ENCODE measurements at regions not wholly inside any gene's neighbourhood (a gene's known extent, or its start where the extent isn't known, plus 50 kb on each side); places are given as distances from the start of the nearest gene placed in this dataset.

DNA sequence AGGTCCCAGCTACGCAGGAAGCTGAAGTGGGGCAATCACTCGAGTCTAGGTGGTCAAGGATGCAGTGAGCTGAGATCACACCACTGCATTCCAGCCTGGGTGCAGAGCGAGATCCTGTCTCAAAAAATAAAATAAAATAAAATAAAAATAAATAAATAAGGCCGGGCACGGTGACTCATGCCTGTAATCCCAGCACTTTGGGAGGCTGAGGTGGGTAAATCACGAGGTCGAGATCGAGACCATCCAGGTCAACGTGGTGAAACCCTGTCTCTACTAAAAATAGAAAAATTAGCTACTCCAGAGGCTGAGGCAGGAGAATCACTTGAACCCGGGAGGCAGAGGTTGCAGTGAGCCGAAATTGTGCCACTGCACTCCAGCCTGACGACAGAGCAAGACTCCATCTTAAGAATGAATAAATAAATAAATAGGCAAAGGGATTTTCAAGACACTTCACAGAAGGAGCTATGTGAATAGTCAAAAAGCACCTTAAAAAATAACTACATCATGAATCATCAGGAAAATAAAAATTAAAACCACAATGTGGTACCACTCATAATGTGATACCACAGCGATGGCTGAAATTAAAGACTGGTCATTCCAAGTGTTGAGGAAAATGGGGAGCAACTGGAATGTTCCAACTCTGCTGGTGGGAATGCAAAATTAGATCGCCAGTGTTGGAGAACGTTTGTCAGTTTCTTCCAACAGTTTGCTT, 92.9 kb upstream of the TBX3 start:
- DNase-seq = no peak

DNA sequence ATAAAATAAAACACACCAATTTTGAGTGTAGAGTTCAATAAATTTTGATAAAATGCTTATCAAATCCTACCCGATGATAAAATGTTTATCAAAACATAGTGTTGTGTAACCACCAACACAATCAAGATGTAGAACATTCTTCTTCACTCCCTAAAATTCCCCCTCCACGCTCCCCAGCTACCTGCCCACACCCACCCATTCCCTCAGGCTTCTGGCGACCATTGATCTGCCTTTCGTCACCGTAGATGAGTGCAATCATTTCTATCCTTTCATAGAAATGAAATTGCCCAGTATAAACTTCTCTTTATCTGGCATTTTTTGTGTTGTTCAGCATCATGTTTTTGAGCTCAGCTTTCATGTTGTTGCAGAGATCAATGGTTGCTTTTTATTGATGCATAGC, 90.7 kb upstream of the TBX3 start:
- DNase-seq = no peak

DNA sequence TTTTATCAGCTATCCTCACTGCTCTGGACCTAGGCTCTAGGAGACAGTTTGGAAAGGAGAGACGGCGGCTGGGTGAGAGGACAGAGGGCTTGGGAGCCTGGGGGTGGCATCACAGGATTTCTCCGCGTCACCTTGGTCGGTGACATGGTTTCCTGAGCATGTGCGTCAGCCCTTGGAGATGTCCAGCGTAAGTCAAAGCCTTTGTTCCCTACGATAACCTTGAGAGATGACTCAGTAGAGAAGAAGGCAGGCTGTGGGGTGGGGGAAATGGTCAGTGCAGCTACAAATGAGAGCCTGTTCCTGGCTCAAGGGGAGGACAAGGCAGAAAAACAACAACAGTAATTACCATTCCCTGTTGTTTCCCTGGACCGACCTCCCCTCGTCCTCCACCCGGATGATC, 90.2 kb upstream of the TBX3 start:
- DNase-seq = no peak

DNA sequence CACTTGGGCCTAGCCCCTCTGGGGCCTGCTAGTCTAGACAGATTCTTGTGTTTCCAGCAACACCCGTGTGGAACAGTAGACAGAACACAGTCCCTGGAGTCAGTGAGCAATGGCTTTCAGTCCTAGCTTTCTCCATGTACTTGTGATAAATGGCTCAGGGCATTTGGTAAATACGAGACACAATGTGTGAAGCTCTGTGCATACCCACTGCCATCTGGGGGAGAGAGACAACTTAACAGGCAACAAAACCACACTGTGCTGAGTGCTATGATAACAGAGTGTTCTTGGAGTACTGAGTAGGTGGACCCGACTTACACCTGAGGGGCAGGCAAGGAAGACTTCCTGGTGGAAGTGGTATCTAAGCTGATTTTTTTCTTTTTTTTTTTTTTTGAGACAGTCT, 86.3 kb upstream of the TBX3 start:
- DNase-seq = no peak

DNA sequence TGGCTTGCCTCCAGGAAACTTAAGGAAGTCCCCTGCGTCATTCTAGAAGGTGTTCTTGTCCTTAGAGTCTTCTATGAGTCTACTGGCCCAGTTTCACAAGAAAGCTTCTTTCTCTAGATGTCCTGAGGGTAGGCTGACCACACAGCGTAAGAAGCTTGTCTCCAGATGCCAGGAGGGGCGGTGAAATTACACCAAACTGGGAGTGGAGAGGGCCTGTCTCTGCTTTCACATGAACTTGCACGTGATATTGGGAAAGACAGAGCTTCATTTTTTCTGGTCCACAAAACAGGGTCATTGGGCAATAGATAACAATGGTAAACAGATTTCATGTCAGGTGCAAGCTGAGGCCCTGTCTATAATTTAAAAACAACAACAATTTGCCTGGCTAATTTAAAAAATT, 85.7 kb upstream of the TBX3 start:
- no peak for DNase-seq

DNA sequence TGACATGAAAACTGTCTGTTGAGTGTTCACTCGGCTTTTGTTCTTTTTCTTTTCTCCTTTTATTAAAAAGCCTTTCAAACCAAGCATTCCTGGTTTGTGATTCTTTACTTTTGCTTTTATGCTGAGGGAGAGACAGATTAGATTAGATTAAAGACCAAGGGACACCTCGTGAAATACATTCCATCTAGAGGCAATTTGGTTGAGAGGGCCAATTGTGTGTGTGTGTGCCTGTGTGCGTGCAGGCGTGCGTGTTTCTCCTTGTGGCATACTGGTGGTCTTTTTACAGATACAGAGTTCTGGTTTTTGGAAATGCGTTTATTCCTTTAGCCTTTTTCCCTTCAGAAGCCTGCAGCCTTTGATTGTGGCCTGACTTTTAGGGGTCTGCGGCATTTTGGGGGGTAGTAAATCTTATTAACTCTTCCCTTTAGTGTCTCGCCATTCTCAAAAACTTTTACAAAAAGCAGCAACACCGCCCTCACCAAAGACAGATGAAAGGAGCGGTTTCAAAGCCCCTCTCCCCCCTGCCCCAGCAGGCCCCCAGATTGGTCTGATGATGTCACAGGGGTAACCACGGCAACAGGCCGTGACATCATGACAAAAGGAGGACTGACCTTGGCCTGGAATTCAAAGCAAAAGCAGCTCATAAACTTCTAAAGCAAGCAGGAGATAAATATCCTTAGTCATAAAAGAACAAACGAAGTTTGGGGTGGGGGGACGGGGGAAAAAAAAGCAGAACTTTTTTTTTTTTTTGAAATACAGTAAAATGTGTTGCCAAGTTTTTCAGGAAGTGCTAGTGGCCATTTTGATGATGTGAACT, 84.1 kb upstream of the TBX3 start:
- DNase-seq = no peak

DNA sequence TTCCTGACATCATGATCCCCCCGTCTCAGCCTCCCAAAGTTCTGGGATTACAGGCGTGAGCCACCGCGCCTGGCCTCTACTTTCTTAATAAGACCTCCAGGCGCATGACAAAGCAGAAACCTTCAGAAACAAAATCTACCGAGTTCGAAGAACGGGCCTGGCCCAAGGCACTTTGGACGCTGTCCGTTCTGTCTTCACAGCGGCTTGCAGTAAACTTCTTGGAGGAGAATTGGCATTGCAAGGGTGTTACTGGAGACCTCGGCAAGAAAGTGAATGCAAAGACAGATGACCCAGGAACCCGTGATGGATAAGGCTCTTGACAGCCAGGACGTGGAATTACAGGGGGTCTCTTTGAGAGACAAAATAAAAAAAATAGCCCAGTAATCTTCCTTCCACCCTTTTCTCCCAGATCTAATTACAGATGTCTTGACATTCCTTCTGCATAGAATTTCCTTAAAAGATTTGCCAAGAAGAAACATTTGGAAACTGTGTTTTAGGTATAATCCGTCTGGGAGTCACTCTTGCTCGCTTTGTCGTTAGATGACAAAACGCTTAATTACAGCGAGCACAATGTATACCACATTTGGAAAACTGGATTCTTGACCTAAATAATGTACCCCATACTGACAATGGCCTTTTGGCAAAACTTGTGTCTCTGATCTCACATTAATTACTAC, 83.2 kb upstream of the TBX3 start:
- DNase-seq = no peak

DNA sequence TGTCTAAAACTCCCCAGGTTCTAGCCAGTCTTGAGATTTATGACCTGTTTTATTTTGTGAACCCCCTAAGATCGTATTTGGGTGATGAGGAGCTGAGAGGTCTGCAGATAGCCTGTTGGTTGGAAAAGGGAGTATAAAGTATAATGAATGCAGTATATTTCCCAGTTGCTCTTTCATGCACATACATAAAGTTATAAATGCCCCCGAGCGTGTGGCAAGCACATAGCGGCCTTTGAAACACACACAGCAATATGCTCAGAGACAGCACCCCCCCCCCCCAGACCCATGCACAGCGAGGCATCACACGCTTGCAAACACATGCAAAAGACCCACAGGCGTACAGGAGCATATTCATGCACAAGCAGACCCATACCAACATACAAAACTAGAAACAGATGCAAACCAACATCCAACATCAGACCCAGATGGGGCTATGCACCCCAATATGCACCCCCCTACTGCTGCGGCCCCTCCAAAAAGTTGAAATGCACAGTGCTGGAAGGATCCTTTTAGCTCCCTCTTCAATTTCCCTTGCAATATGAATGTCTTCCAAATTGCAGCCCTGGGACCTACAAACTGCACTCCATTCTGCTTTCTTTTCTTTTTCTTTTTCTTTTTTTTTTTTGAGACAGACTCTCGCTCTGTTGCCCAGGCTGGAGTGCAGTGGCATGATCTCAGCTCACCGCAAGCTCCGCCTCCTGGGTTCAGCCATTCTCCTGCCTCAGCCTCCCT, 82.2 kb upstream of the TBX3 start:
- no peak for DNase-seq

DNA sequence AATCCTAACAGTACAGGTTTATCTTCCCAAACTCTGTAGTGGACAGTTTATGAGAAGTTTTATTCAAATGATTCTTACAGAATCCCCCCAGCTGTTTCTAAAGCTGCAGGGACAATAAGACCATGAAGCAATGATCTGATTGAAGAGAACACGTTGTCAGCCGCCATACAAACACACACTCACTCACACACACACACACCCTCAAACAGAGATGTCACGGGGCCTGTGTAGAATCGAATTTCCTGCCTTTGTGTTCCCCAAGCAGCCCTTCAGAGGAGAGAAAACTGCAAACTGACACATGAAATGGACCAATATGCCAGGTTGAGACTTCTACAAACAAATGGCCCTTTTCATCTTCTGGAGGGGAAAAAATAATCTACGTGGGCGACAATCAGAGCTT, 80.5 kb upstream of the TBX3 start:
- DNase-seq = no peak

DNA sequence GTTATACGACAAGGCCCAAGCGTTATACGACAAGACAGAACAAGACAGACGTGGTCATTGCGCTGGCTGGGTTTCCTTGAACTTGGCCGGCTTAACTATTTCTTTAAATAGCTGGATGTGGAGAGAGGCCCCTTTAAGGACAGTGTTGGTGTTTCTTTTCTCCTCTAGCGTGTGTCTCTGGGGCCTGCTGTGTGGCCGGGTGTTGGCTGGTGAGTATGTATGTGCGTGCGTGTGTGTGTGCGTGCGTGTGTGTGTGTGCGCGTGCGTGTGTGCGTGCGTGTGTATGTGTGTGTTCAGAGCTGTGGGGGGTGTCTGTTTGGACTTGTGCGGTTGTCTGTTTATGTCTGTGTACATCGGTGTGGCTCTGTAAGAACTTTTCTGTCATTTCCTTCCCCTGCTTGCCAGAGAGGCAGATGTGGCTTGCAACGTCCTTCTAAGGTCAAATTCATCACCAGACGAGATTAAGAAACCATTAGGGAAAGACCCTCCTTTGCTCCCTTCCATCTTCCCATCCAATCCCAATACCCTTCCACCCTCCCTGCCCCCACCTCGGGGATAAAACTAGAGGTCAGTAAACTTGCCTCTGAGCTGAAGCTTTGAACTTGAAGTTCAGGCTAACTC, 78.6 kb upstream of the TBX3 start:
- DNase-seq = no peak

DNA sequence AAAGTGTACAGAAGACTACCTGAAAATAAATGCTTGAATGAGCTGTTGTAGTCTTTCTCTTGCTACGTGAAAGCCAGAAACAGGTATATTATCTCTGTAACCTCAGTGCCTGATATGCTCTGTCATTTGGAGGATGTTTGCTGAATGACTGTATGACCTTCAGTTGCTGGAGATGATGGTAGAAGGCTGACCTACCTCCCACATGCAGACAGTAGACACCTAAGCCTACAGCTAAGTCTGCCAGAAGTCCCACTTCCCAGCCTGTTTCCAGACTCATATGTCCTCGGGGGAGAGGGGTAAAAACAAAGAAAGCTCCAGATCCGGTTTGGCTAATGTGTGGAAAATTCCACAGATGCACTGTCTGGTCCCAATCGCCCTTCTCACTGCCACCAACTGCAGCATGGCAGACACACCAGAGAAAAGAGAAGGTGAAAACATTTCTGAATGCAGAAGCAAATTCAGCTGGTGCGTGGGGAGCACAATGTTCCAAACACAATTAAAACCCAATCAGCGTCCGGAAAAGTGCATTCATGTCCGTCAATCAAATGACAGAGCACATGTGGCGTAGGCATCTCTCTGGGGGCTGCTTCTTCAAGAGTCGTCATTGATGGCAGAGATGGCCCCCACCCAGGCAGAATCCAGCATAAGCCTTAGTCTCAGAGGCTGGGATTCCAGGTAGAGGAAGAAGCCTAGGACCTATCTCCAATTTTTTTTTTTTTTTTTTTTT, 76.3 kb upstream of the TBX3 start:
- no peak for DNase-seq

DNA sequence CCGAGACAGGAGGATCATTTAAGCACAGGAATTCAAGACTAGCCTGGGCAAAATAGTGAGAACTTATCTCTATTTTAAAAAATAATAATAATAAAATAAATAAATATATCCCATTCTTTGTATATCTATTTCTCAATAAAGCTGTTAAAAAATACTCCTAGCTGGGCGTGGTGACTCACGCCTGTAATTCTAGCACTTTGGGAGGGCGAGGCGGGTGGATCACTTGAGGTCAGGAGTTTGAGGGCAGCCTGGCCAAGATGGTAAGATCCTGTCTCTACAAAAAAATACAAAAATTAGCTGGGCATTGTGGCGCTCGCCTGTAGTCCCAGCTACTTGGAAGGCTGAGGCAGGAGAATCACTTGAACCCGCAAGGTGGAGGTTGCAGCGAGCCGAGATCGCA, 75.7 kb upstream of the TBX3 start:
- no peak for DNase-seq

DNA sequence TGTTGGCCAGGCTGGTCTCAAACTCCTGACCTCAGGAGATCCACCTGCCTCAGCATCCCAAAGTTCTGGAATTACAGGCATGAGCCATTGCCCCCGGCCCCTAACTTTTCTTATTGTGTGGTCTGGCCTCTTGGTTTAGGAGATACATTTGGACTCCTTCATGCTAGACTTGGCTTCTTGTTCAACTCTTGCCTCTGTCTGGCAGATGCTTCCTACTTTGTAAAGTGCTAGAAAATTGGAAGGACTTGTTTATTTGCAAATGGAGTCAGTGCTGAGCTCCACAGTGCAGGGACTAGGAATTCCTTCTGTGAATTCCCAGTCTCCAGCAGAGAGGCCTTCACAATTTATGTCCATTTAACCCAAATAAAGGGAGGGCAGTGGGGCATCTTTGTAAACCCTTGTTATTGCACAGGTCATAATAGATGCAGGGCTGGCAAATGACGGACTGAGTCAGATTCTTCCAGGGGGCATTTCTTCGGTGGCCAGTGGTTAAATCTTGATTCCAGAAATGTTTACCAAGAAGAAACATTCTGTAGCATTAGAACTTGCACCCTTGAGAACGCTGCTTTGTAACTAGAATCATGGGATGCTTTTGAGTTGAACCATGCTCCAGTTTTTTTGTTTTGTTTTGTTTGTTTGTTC, 73.8 kb upstream of the TBX3 start:
- DNase-seq = no peak

DNA sequence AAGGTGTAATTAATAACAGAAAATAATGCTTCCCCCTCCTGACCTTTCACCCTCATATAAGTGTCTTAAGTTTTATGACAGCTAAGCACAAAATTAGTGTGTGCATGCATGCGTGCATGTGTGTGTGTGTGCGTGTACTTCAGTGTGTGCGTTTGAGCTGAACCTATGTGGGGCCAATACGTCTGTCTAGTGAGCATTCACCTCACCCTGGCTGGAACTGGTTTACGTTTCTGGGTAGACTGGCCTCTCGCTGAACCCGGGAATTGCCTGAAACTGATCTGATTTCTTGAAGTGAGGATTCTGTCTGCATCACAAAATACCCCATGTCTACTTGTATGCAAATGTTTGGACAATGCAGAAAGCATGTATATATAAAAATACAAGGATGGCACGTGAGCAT, 68.2 kb upstream of the TBX3 start:
- DNase-seq = no peak

DNA sequence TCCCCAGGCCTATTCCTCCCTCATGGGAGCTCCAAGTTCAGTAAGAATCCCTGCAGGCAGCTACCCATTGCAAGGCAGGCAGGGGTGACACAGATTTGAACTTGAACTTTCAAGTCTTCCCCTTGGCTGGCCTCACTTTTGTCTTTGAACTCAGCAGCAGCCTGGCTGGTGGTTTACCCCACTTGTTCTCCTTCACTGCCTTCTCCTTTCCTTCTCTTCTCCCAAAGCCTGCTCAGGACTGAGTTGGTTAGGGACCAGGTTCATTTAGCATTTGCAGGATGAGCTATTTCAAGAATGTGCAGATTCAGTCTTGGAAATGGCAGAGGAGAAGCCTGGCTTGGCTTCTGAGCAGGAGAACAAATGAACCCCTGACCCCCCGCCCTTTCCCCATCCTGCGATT, 67.7 kb upstream of the TBX3 start:
- DNase-seq = no peak

DNA sequence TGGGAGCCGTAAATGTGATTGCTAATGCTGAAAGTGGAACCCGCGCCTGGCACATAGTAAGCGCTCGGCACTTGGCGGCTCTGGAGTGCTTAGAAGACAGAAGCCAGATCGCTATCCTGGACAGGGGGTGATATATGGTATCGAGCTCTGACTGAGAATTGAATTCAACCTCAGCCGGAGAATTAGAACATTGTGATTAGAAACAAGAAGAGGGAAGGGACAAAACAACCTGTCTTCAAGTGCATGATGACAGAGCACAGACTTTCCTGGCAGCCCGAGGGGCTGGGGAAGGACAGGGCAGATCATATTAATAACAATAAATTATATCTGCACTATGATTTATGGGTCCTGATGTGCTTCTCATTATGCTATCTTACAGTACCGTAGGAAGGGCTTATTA, 66.9 kb upstream of the TBX3 start:
- DNase-seq = no peak

DNA sequence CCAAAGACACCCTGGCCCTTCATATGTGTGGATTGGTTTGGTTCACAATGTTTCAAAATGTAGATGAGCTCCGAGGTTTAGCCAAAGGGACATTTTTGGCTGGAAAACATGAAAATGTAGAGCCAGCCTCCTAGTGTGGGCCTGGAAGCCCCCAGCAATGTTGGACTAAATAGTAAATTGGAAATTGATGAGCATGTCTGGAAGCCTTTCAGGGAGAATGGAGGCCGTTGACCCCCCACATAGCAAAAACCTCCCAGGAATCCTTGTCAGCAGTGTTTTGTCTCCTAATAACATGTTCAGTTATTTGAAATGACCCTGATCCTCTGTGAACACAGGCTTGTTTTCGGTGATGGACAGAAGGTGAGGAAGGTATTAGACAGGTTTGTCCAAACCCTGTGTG, 65.1 kb upstream of the TBX3 start:
- no peak for DNase-seq

DNA sequence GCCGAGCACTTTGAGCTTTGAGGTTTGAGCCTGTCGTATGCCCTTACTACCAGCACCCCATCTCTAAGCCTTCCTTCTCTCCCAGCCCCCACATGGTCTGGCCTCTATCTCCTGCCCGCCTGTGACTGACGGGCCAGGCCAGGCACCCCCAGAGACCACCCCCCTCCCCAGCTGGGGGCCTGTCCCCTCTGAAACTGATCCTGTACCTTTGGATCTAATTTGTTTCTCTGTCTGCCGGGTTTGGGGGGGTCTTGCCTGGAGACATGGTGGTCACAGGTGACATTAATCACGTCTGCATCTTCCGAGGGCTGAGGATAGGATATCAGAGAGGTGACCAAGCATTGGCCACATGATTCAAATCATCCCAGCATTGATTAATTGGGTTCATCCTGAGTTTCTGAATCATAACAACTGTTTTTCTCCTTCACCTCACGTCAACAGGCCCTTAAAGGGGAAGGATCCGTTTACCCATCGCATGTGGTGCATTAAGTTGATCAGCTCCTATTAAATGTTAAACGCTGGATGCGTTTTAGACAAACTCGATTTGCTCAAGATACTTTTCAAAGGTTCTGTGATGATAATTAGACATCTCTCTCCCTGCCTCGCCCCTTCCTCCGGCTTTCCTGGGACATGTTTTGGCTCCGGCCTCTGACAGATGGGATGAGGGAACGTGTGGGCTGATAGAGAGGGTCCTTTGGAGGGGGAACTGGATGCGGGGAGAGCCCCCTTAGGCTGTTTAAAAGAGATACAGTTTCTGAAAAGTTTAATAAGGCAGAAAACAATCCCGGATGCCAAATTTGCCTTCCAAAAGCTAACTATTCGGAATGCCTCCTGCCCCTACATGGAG, 63.3 kb upstream of the TBX3 start:
- DNase-seq = no peak

DNA sequence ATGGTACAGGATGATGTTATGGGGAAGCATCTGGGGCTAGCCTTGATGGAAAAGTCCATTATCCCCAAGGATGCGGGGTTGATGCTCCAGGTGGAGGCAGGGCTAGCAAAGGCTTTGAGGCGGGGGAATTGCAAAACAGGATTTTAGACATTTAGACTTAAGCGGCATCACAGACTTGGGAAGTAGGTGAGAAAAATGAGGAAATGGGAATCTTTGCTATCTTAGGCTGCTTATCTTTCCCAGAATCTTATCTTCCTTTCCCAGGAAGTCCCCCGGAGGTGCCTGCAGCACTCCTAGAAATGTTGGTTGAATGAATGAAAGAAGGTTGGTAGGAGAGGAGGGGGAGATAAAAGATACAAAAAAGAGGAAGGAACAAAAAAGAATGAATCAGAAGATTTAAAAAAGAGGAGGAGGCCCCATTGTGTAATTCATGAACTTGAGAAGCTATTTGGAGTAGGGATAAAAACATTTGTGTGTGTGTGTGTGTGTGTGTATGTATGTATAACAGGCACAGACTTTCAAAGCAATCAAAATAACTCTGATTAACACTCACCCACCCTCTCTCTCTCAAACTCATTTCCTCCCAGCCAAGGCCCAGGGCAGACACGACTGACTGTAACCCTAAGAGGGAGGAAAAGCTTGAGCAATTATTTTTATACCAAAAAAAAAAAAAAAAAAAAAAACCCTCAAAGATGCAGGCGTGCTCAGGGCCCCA, 62.5 kb upstream of the TBX3 start:
- no peak for DNase-seq

DNA sequence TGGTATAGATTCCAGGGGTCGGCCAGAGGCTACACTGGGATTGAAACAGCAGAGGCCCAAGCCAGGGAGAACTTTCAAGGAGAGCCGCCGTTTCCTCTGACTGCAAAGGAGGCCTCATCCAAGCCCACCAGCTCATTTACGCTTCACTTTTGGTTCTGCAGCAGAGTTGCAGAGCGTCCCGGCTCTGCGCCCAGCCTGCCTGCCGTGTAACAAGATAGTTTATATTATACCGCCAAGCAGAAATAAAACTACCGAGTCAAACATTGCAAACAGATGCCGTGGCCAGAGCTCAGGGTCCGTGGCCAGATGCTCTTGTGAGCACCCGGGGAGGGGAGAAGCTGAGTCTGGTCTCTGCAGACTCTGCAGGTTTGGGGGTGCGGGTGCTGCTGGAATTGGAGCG, 60.7 kb upstream of the TBX3 start:
- no peak for DNase-seq

Data from COR-L47 (cell line).